Fibroblast of skin of scalp (primary cell): ENCODE measurements at regions not wholly inside any gene's neighbourhood (a gene's known extent, or its start where the extent isn't known, plus 50 kb on each side); places are given as distances from the start of the nearest gene placed in this dataset.

Experiments
- DNase-seq: peaks from one replicate; pipeline ENCODE4 v3.0.0-alpha.2; 2013

DNA sequence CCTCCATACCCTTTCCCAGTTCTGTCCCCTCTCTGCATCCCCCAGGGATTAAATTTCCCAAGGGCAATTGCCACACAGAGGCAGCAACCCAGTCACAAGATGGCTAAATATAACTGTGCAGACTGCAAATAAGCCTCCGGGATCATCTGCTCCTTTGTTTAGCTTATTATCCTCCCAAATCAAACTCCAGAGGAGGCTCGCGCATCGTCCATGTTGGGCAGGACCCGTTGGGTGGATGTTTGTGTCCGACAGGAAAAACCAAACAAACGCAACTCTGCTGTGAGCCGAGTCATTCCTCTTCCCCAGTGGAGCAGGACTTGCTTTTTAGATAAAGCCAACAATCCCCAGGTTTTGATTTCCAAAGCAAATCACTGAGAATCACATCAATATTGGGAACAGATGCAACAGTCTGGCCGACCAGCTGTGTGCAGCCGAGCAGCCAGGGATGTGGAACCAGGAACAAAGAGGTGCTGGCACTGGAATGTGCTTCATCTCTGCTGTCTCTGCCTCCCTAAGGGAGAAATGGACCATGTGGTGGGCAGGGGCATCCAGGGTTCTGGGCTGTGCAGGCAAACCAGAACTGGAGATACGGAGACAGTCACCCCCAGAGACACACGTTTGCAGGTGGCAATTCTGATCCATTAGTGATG, 89.8 kb downstream of the PTTG1 start:
- no peak for DNase-seq
